Left forelimb (tissue), 1 donor: ENCODE measurements at regions not wholly inside any gene's neighbourhood (a gene's known extent, or its start where the extent isn't known, plus 50 kb on each side); places are given as distances from the start of the nearest gene placed in this dataset.
A peak's percentile ranks its signal among the peaks of the same experiment; 100 is the strongest.

Experiments
- DNase-seq: peaks from one replicate; pipeline ENCODE4 v3.0.0-alpha.2; 2018; ENCODE audit warnings: low spot score

GRCh38 chr2:8537562-8538155 lies 144.2 kb upstream of the ID2 start:
- DNase-seq: peak; percentile 38

GRCh38 chr2:8538531-8538930 lies 143.3 kb upstream of the ID2 start:
- peak; percentile 59 for DNase-seq

- DNase-seq: peak; percentile 58
These were observed 142.8 kb upstream of the ID2 start for GRCh38 chr2:8538931-8539621.

GRCh38 chr2:8539743-8540551 lies 141.9 kb upstream of the ID2 start:
- peak; percentile 60 for DNase-seq

GRCh38 chr2:8540552-8541055 lies 141.3 kb upstream of the ID2 start:
- DNase-seq: peak; percentile 57

GRCh38 chr2:8541223-8541622 lies 140.6 kb upstream of the ID2 start:
- DNase-seq: no peak

GRCh38 chr2:8541636-8542035 lies 140.2 kb upstream of the ID2 start:
- peak; percentile 56 for DNase-seq

- peak; percentile 58 for DNase-seq
These were observed 139.3 kb upstream of the ID2 start for GRCh38 chr2:8542381-8543059.

GRCh38 chr2:8543060-8543382 lies 138.8 kb upstream of the ID2 start:
- DNase-seq: peak; percentile 47

GRCh38 chr2:8543383-8544170 lies 138.3 kb upstream of the ID2 start:
- peak; percentile 66 for DNase-seq

- peak; percentile 56 for DNase-seq
These were observed 137.6 kb upstream of the ID2 start for GRCh38 chr2:8544171-8544785.

- peak; percentile 67 for DNase-seq
These were observed 136.8 kb upstream of the ID2 start for GRCh38 chr2:8544786-8545694.

- DNase-seq: peak; percentile 55
These were observed 135.9 kb upstream of the ID2 start for GRCh38 chr2:8545695-8546611.

GRCh38 chr2:8546612-8547283 lies 135.1 kb upstream of the ID2 start:
- DNase-seq: peak; percentile 58

GRCh38 chr2:8547284-8548064 lies 134.4 kb upstream of the ID2 start:
- peak; percentile 56 for DNase-seq

GRCh38 chr2:8548065-8548618 lies 133.7 kb upstream of the ID2 start:
- DNase-seq: peak; percentile 44

- DNase-seq: peak; percentile 53
These were observed 133.2 kb upstream of the ID2 start for GRCh38 chr2:8548619-8549150.
